BJ (cell line): ENCODE measurements at regions not wholly inside any gene's neighbourhood (a gene's known extent, or its start where the extent isn't known, plus 50 kb on each side); places are given as distances from the start of the nearest gene placed in this dataset.
A peak's percentile ranks its signal among the peaks of the same experiment; 100 is the strongest.

Experiments
- CTCF ChIA-PET: fragments of 350-600 bp; formaldehyde crosslinking; extraction: SDS; loops from one replicate; lab custom pipeline; 2021; ENCODE audit warnings: antibody characterized with exemption, inconsistent platforms; lab: Yijun Ruan, JAX
- POLR2A ChIA-PET: fragments of 300-600 bp; sonication (Branson Sonifier 250); formaldehyde crosslinking; extraction: SDS; loops from one replicate; lab custom pipeline; 2021; ENCODE audit warnings: antibody characterized with exemption; lab: Charles Lee
- DNase-seq: peaks from one replicate; pipeline ENCODE4 v3.0.0-alpha.2; 2011; ENCODE audit warnings: low read depth
- H3K27me3 ChIP-seq: 2 replicates; pipeline ENCODE4 v1.6.0; 2011; ENCODE audit warnings: low read length; ENCODE audit not compliant: control insufficient read depth, insufficient read depth
- H3K36me3 ChIP-seq: 2 replicates; pipeline ENCODE4 v1.5.1; 2011; ENCODE audit warnings: low read length; ENCODE audit not compliant: control insufficient read depth, insufficient read depth
- H3K4me3 ChIP-seq: 2 replicates; pipeline ENCODE4 v1.5.1; 2011; ENCODE audit warnings: low read depth, mild to moderate bottlenecking, control low read depth, low read length
- CTCF ChIP-seq: IDR thresholded peaks from 2 replicates; pipeline ENCODE4 v1.5.1; 2011; ENCODE audit warnings: low read depth, mild to moderate bottlenecking, control low read depth, inconsistent platforms, low read length, moderate library complexity; ENCODE audit not compliant: insufficient read depth

- DNase-seq = no peak
- CTCF ChIA-PET = interaction anchor here (0.6 to 1.6 kb wide), 2 partner anchors 7 to 1205 kb away, joined by 4 read pairs; no protein-coding TSS in a partner anchor
These were observed 985.1 kb upstream of the SLC35B3 start for GRCh38 chr6:9420316-9421015.

GRCh38 chr6:9417400-9417799 lies 982.1 kb upstream of the SLC35B3 start:
- Histone ChIP-seq H3K4me3 (no peak overlapping the region), H3K27me3 (no peaks in the 10 kb centered on the region), H3K36me3 (no peaks in the 10 kb centered on the region)
- ChIA-PET POLR2A (no interaction called here), CTCF (interaction anchor here (1.7 kb wide), 1 partner anchor 12 kb away, joined by 4 read pairs; no protein-coding TSS in a partner anchor)
- no peak for DNase-seq
- TF ChIP-seq CTCF = no peak

More at GRCh38 chr6:9420316-9421015, 985.1 kb upstream of the SLC35B3 start:
- Histone ChIP-seq H3K36me3 (no peaks in the 10 kb centered on the region), H3K27me3 (no peaks in the 10 kb centered on the region), H3K4me3 (no peak overlapping the region)
- POLR2A ChIA-PET = interaction anchor here (0.5 kb wide), 1 partner anchor 16 kb away, joined by 4 read pairs; no protein-coding TSS in a partner anchor
- TF ChIP-seq CTCF = no peak

- no peaks in the 10 kb centered on the region for H3K27me3 ChIP-seq
- ChIA-PET CTCF (interaction anchor here (0.6 to 1.5 kb wide), 8 partner anchors 9 to 102 kb away, joined by 3 to 6 read pairs (median 3); no protein-coding TSS in a partner anchor), POLR2A (no interaction called here)
- no peak overlapping the region for H3K4me3 ChIP-seq
- DNase-seq = no peak
- peak; percentile 61 for TF ChIP-seq CTCF
- no peaks in the 10 kb centered on the region for H3K36me3 ChIP-seq
These were observed 977.7 kb upstream of the SLC35B3 start for GRCh38 chr6:9412951-9413559.

- Histone ChIP-seq H3K27me3 (no peaks in the 10 kb centered on the region), H3K36me3 (no peaks in the 10 kb centered on the region), H3K4me3 (no peak overlapping the region)
- no peak for DNase-seq
- POLR2A ChIA-PET = interaction anchor here (0.7 kb wide), 1 partner anchor 270 kb away, joined by 4 read pairs; no protein-coding TSS in a partner anchor
- CTCF ChIA-PET = no interaction called here
- TF ChIP-seq CTCF = no peak
These were observed 973.8 kb upstream of the SLC35B3 start for GRCh38 chr6:9409126-9409525.

- DNase-seq = no peak
- no peak for TF ChIP-seq CTCF
- CTCF ChIA-PET = no interaction called here
- no peaks in the 10 kb centered on the region for H3K36me3 ChIP-seq
- H3K27me3 ChIP-seq = no peaks in the 10 kb centered on the region
- H3K4me3 ChIP-seq = no peak overlapping the region
- POLR2A ChIA-PET = interaction anchor here (0.7 kb wide), 1 partner anchor 269 kb away, joined by 4 read pairs; no protein-coding TSS in a partner anchor
These were observed 973.2 kb upstream of the SLC35B3 start for GRCh38 chr6:9408402-9409117.
